SK-N-SH (cell line): ENCODE measurements at regions not wholly inside any gene's neighbourhood (a gene's known extent, or its start where the extent isn't known, plus 50 kb on each side); places are given as distances from the start of the nearest gene placed in this dataset.

Experiments used
- CTCF ChIA-PET: fragments of 300-600, 350-600 bp; formaldehyde crosslinking; extraction: SDS; loops from one replicate; lab custom pipeline; 2021; lab: Yijun Ruan, JAX
- POLR2A ChIA-PET: fragments of 350-600 bp; sonication (Branson Sonifier 250); formaldehyde crosslinking; extraction: SDS; loops from one replicate; lab custom pipeline; 2020; ENCODE audit warnings: antibody characterized with exemption, inconsistent platforms; lab: Yijun Ruan, JAX
- DNase-seq: peaks from one replicate; pipeline ENCODE4 v3.0.0; 2012
- H2AFZ ChIP-seq: fragments of 200-600 bp; sonication (generic); 2 replicates; pipeline ENCODE4 v1.8.1; 2016; ENCODE audit warnings: antibody characterized with exemption, mild to moderate bottlenecking, low read depth
- H3F3A ChIP-seq: fragments of 200-600 bp; sonication (generic); replicated peaks from 2 replicates; pipeline ENCODE3; 2016; ENCODE audit warnings: antibody characterized with exemption, mild to moderate bottlenecking; ENCODE audit not compliant: insufficient read depth
- H3K27ac ChIP-seq, 2 experiments: fragments of 200-500 bp in 1 of 2; fragments of 200-600 bp in 1 of 2; sonication (Bioruptor generic) in 1 of 2; sonication (generic), shearing (Covaris generic) in 1 of 2; 2 replicates each; pipeline versions ENCODE4 v1.5.1 to v1.6.1; 2014 to 2016; ENCODE audit warnings: low read depth in 2 of 2, inconsistent platforms in 1 of 2, low read length in 1 of 2, mild to moderate bottlenecking in 1 of 2, mixed read lengths in 1 of 2
- H3K27me3 ChIP-seq: fragments of 200-600 bp; sonication (generic), shearing (Covaris generic); 2 replicates; pipeline ENCODE4 v1.6.1; 2016; ENCODE audit warnings: mixed run types; ENCODE audit not compliant: insufficient read depth
- H3K36me3 ChIP-seq, 2 experiments: fragments of 200-500 bp in 1 of 2; fragments of 200-600 bp in 1 of 2; sonication (Bioruptor generic) in 1 of 2; sonication (generic) in 1 of 2; replicated peaks in 1 of 2; 2 replicates each; pipeline versions ENCODE3 to v1.5.1; 2014 to 2016; ENCODE audit warnings: low read length in 1 of 2, mild to moderate bottlenecking in 1 of 2; ENCODE audit not compliant: insufficient read depth in 2 of 2, control insufficient read depth in 1 of 2
- H3K4me1 ChIP-seq, 2 experiments: fragments of 200-500 bp in 1 of 2; fragments of 200-600 bp in 1 of 2; sonication (Bioruptor generic) in 1 of 2; sonication (generic), shearing (Covaris generic) in 1 of 2; 2 replicates each; pipeline versions ENCODE4 v1.5.1 to v1.6.1; 2014 to 2016; ENCODE audit warnings: low read depth in 1 of 2, low read length in 1 of 2, mixed run types in 1 of 2; ENCODE audit not compliant: insufficient read depth in 2 of 2, control insufficient read depth in 1 of 2
- H3K4me2 ChIP-seq: fragments of 200-600 bp; sonication (generic), shearing (Covaris generic); 2 replicates; pipeline ENCODE4 v1.6.1; 2017; ENCODE audit warnings: mixed run types
- H3K4me3 ChIP-seq, 2 experiments: fragments of 200-500 bp in 1 of 2; fragments of 200-600 bp in 1 of 2; sonication (Bioruptor generic) in 1 of 2; sonication (generic), shearing (Covaris generic) in 1 of 2; 2 replicates each; pipeline versions ENCODE4 v1.5.1 to v1.8.1; 2014 to 2016; ENCODE audit warnings: low read depth in 2 of 2, inconsistent platforms in 1 of 2, low read length in 1 of 2, mild to moderate bottlenecking in 1 of 2, mixed read lengths in 1 of 2, moderate library complexity in 1 of 2
- H3K79me2 ChIP-seq: fragments of 200-600 bp; sonication (generic); 2 replicates; pipeline ENCODE4 v1.8.1; 2017; ENCODE audit warnings: mild to moderate bottlenecking; ENCODE audit not compliant: insufficient read depth
- H3K9ac ChIP-seq: fragments of 200-600 bp; sonication (generic); 2 replicates; pipeline ENCODE4 v1.6.1; 2017; ENCODE audit warnings: mixed run types
- H3K9me2 ChIP-seq: fragments of 200-600 bp; sonication (generic); 2 replicates; pipeline ENCODE4 v1.6.1; 2017; ENCODE audit warnings: mixed run types
- H3K9me3 ChIP-seq: fragments of 200-600 bp; sonication (generic); 2 replicates; pipeline ENCODE4 v1.6.1; 2017; ENCODE audit warnings: mixed run types, mild to moderate bottlenecking, moderate library complexity
- H4K20me1 ChIP-seq: fragments of 200-600 bp; sonication (generic); 2 replicates; pipeline ENCODE4 v1.6.1; 2017; ENCODE audit warnings: mild to moderate bottlenecking, mixed run types; ENCODE audit not compliant: insufficient read depth
- CHD2 ChIP-seq: fragments of 150-350 bp; IDR thresholded peaks from 2 replicates; pipeline ENCODE4 v1.6.1; 2018; ENCODE audit warnings: low read length; ENCODE audit not compliant: partially characterized antibody
- EP300 ChIP-seq, 2 experiments: IDR thresholded peaks; 2 replicates each; pipeline versions ENCODE4 v1.4.0 to v1.6.1; 2012; ENCODE audit warnings: borderline replicate concordance in 1 of 2, low read depth in 1 of 2, low read length in 1 of 2
- FOXJ3 ChIP-seq: sonication (generic); formaldehyde crosslinking; IDR thresholded peaks from 2 replicates; pipeline ENCODE4 v1.5.1; 2020; ENCODE audit warnings: mild to moderate bottlenecking, missing genetic modification reagents
- GABPA ChIP-seq: IDR thresholded peaks from 2 replicates; pipeline ENCODE4 v1.4.0; 2012; ENCODE audit warnings: low read depth, mild to moderate bottlenecking
- GATA2 ChIP-seq: sonication (generic); formaldehyde crosslinking; IDR thresholded peaks from 2 replicates; pipeline ENCODE4 v1.5.0; 2020; ENCODE audit warnings: mild to moderate bottlenecking, missing genetic modification reagents
- MXI1 ChIP-seq: IDR thresholded peaks from 2 replicates; pipeline ENCODE4 v1.6.1; 2012; ENCODE audit warnings: mild to moderate bottlenecking, low read depth, low read length, improper control_type of control experiment
- POLR2AphosphoS5 ChIP-seq: IDR thresholded peaks from 2 replicates; pipeline ENCODE4 v1.6.1; 2012; ENCODE audit warnings: low read depth, low read length
- RAD21 ChIP-seq: IDR thresholded peaks from 2 replicates; pipeline ENCODE4 v1.6.1; 2012; ENCODE audit warnings: mild to moderate bottlenecking, low read length
- RCOR1 ChIP-seq: fragments of 150-350 bp; IDR thresholded peaks from 2 replicates; pipeline ENCODE4 v1.6.1; 2017; ENCODE audit warnings: antibody characterized with exemption, low read length
- SIN3A ChIP-seq: IDR thresholded peaks from 2 replicates; pipeline ENCODE4 v1.6.1; 2012; ENCODE audit warnings: low read depth, mild to moderate bottlenecking, low read length, moderate library complexity, borderline replicate concordance
- SMC3 ChIP-seq: IDR thresholded peaks from 2 replicates; pipeline ENCODE4 v1.6.1; 2012; ENCODE audit warnings: low read depth, low read length, improper control_type of control experiment
- TAF1 ChIP-seq: IDR thresholded peaks from 2 replicates; pipeline ENCODE4 v1.6.1; 2012; ENCODE audit warnings: low read depth, mild to moderate bottlenecking, low read length, moderate library complexity, borderline replicate concordance
- TCF12 ChIP-seq: IDR thresholded peaks from 2 replicates; pipeline ENCODE4 v1.4.0; 2012
- USF1 ChIP-seq: IDR thresholded peaks from 2 replicates; pipeline ENCODE4 v1.4.0; 2012; ENCODE audit warnings: low read depth, borderline replicate concordance
- YY1 ChIP-seq: IDR thresholded peaks from 2 replicates; pipeline ENCODE4 v1.4.0; 2012; ENCODE audit warnings: low read depth, mild to moderate bottlenecking
- WGBS: methylation state at CpG from one replicate; pipeline ENCODE4 v1.1.6; 2017; ENCODE audit warnings: low lambda C conversion rate; 5-methylcytosine and 5-hydroxymethylcytosine counted together
- TF ChIP-seq, protein P1 (sequence below): fragments of 150-350 bp; IDR thresholded peaks from 2 replicates; pipeline ENCODE4 v1.6.1; 2016; ENCODE audit warnings: mild to moderate bottlenecking, low read depth, low read length
- TF ChIP-seq, protein P2 (sequence below): fragments of 200-600 bp; sonication (generic); IDR thresholded peaks from 2 replicates; pipeline ENCODE4 v1.6.1; 2017; ENCODE audit warnings: antibody characterized with exemption, mild to moderate bottlenecking, moderate library complexity
- TF ChIP-seq, protein P3 (sequence below): IDR thresholded peaks from 2 replicates; pipeline ENCODE4 v1.4.0; 2012; ENCODE audit warnings: low read depth
- TF ChIP-seq, protein P4 (sequence below): fragments of 150-350 bp; IDR thresholded peaks from 2 replicates; pipeline ENCODE4 v1.6.1; 2017; ENCODE audit warnings: antibody characterized with exemption, low read length, low read depth, borderline replicate concordance

DNA sequence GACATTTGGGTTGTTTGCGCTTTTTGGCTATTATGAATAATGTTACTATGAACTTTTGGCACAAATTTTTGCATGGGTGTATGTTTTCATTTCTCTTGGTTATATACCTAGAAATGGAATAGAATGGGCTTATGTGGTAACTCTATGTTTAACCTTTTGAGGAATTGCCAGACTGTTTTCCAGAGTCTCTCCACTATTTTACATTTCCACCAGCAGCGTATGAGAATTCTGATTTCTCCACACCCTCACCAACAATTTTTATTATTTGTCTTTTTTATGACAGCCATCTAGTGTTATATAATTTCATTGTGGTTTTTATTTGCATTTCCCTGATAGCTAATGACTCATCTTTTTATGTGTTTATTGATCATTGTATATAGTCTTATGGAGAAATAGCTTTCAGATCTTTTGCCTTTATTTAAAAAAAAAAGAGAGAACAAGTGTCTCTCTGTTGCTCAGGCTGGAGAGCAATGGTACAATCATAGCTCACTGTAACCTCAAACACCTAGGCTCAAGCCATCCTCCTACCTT is 247.2 kb downstream of the OPA1 start:
- H3K79me2 ChIP-seq: no peaks in the 10 kb centered on the region
- H3K4me3 ChIP-seq: no peak overlapping the region
- H4K20me1 ChIP-seq: no peaks in the 10 kb centered on the region
- no peaks in the 10 kb centered on the region for H3F3A ChIP-seq
- POLR2A ChIA-PET: no interaction called here
- H3K9me3 ChIP-seq: no peaks in the 10 kb centered on the region
- no peak overlapping the region for H3K27ac ChIP-seq
- H3K4me2 ChIP-seq: no peak overlapping the region
- H3K36me3 ChIP-seq: no peaks in the 10 kb centered on the region
- no peak for DNase-seq
- peaks cover 8% of the 10 kb centered on the region; the same call in 1 of the 2 replicates for H3K27me3 ChIP-seq
- H2AFZ ChIP-seq: no peak overlapping the region
- H3K9ac ChIP-seq: no peak overlapping the region
- 90% methylated on average over 2 of the region's 2 CpGs for WGBS
- no peak for TF ChIP-seq EP300 (IDR thresholded peaks at IDR 0.05; ENCODE audit: borderline replicate concordance in 1 of 2, low read depth in 1 of 2, low read length in 1 of 2)
- no peak for TF ChIP-seq SIN3A
- TF ChIP-seq MXI1: no peak
- TF ChIP-seq, protein P1, sequence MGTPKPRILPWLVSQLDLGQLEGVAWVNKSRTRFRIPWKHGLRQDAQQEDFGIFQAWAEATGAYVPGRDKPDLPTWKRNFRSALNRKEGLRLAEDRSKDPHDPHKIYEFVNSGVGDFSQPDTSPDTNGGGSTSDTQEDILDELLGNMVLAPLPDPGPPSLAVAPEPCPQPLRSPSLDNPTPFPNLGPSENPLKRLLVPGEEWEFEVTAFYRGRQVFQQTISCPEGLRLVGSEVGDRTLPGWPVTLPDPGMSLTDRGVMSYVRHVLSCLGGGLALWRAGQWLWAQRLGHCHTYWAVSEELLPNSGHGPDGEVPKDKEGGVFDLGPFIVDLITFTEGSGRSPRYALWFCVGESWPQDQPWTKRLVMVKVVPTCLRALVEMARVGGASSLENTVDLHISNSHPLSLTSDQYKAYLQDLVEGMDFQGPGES: no peak
- TF ChIP-seq RCOR1: no peak
- TF ChIP-seq TAF1: no peak
- no peak for TF ChIP-seq YY1
- TF ChIP-seq GABPA: no peak
- TF ChIP-seq, protein P2, sequence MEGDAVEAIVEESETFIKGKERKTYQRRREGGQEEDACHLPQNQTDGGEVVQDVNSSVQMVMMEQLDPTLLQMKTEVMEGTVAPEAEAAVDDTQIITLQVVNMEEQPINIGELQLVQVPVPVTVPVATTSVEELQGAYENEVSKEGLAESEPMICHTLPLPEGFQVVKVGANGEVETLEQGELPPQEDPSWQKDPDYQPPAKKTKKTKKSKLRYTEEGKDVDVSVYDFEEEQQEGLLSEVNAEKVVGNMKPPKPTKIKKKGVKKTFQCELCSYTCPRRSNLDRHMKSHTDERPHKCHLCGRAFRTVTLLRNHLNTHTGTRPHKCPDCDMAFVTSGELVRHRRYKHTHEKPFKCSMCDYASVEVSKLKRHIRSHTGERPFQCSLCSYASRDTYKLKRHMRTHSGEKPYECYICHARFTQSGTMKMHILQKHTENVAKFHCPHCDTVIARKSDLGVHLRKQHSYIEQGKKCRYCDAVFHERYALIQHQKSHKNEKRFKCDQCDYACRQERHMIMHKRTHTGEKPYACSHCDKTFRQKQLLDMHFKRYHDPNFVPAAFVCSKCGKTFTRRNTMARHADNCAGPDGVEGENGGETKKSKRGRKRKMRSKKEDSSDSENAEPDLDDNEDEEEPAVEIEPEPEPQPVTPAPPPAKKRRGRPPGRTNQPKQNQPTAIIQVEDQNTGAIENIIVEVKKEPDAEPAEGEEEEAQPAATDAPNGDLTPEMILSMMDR: no peak
- TF ChIP-seq, protein P3, sequence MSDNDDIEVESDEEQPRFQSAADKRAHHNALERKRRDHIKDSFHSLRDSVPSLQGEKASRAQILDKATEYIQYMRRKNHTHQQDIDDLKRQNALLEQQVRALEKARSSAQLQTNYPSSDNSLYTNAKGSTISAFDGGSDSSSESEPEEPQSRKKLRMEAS: no peak
- TF ChIP-seq GATA2 (CRISPR knock-in tag): no peak
- TF ChIP-seq TCF12: no peak
- TF ChIP-seq USF1: no peak
- no peak for TF ChIP-seq FOXJ3 (CRISPR knock-in tag)
- no peak for TF ChIP-seq POLR2AphosphoS5
- TF ChIP-seq, protein P4, sequence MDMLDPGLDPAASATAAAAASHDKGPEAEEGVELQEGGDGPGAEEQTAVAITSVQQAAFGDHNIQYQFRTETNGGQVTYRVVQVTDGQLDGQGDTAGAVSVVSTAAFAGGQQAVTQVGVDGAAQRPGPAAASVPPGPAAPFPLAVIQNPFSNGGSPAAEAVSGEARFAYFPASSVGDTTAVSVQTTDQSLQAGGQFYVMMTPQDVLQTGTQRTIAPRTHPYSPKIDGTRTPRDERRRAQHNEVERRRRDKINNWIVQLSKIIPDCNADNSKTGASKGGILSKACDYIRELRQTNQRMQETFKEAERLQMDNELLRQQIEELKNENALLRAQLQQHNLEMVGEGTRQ: no peak
- TF ChIP-seq SMC3: no peak
- TF ChIP-seq CHD2: no peak
- TF ChIP-seq RAD21: no peak
- no peaks in the 10 kb centered on the region for H3K9me2 ChIP-seq
- CTCF ChIA-PET: no interaction called here
- no peaks in the 10 kb centered on the region for H3K4me1 ChIP-seq
